ENCODE measurements at regions not wholly inside any gene's neighbourhood (a gene's known extent, or its start where the extent isn't known, plus 50 kb on each side); places are given as distances from the start of the nearest gene placed in this dataset.

DNA sequence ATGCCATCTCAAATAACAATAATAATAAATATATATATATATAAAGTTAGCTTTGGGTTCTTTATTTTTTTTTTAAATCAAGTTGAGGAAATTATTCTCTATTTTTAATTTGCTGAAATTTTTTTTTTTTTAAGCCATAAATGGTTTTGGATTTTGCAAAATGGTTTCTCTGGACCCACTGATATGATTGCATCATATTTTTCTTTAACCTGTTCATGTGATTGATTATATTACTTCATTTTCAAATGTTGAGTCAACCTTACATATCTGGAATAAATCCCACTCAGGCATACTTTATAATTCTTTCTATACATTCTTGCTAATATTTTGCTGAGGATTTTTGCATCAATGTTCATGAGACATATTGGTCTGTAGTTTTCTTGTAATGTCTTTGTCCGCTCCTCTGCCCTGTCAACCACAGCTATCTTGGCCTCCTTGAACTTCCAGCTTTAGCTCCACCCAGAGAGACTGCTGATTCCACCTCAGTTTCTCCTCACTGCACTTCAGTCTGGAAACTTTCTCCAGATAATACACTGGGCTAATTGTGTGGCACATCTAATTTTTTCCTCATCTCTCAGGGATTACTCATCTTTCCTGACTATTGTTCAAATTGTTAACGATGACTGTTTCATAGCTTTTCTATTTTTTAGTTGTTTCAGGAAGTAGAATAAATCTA lies 160.9 kb upstream of the GIMD1 start:
- H3K4me1 Mint-ChIP-seq: no peaks in the 10 kb centered on the region
- H3K27ac Mint-ChIP-seq: no peak overlapping the region

More for the DNA sequence above, 160.9 kb upstream of the GIMD1 start:
- Histone ChIP-seq H4K5ac (ENCODE audit: insufficient read length, low read depth, low read length) (no peak overlapping the region), H3K56ac (ENCODE audit: insufficient read length, low read depth, low read length) (no peak overlapping the region), H3K4me2 (ENCODE audit: insufficient read depth, insufficient read length, low read length) (no peak overlapping the region), H3K23me2 (ENCODE audit: insufficient read length, low read depth, low read length, poor library complexity, severe bottlenecking) (no peaks in the 10 kb centered on the region), H2AFZ (ENCODE audit: low read length) (no peak overlapping the region), H3K9ac (ENCODE audit: extremely low read depth, insufficient read length, low read length) (no peak overlapping the region), H3K27me3 (ENCODE audit: insufficient read depth, low read length) (no peaks in the 10 kb centered on the region), H3K79me2 (ENCODE audit: insufficient read depth, low read length) (no peaks in the 10 kb centered on the region), H2BK120ac (ENCODE audit: low read depth, low read length, poor library complexity, severe bottlenecking) (no peak overlapping the region), H3K18ac (ENCODE audit: insufficient read length, low read depth, low read length) (no peak overlapping the region), H3T11ph (ENCODE audit: low read length) (no peak overlapping the region), H3K4me1 (ENCODE audit: insufficient read depth, low read length) (no peaks in the 10 kb centered on the region), H3K9me3 (ENCODE audit: control insufficient read depth, low read depth, low read length) (no peaks in the 10 kb centered on the region), H4K91ac (ENCODE audit: insufficient read length, low read depth, low read length) (no peak overlapping the region), H2BK15ac (ENCODE audit: low read depth, low read length) (no peak overlapping the region), H3K4ac (ENCODE audit: low read depth, low read length) (no peak overlapping the region), H3K79me1 (ENCODE audit: insufficient read depth, low read depth, low read length, poor library complexity, severe bottlenecking) (no peaks in the 10 kb centered on the region), H3K14ac (ENCODE audit: insufficient read depth, low read length) (no peak overlapping the region), H2AK5ac (ENCODE audit: insufficient read length, low read length) (no peak overlapping the region), H4K8ac (replicated peaks; ENCODE audit: insufficient read length, low read depth, low read length) (no peak overlapping the region), H3K23ac (ENCODE audit: insufficient read length, low read depth, low read length) (no peak overlapping the region), H2BK20ac (ENCODE audit: low read depth, low read length, poor library complexity, severe bottlenecking) (no peak overlapping the region), H4K20me1 (ENCODE audit: control insufficient read depth, insufficient read depth, insufficient read length) (no peaks in the 10 kb centered on the region), H2BK5ac (ENCODE audit: insufficient read length, low read length) (no peak overlapping the region), H2BK12ac (ENCODE audit: insufficient read length, low read depth, low read length) (no peak overlapping the region), H3K27ac (ENCODE audit: insufficient read length, low read depth, low read length) (no peak overlapping the region)
- Mint-ChIP-seq H3K9me3 (no peaks in the 10 kb centered on the region; a peak in 1 of 5 replicates), H3K4me3 (no peak overlapping the region), H3K36me3 (ENCODE audit: insufficient read depth in 1 of 3, low read depth in 3 of 3) (peaks cover 0 to 1% (median 0%) of the 10 kb centered on the region in 3 experiments; a peak in 1 of 7 replicates), H3K27me3 (ENCODE audit: low read depth) (no peaks in the 10 kb centered on the region)
- TF ChIP-seq, protein P1, sequence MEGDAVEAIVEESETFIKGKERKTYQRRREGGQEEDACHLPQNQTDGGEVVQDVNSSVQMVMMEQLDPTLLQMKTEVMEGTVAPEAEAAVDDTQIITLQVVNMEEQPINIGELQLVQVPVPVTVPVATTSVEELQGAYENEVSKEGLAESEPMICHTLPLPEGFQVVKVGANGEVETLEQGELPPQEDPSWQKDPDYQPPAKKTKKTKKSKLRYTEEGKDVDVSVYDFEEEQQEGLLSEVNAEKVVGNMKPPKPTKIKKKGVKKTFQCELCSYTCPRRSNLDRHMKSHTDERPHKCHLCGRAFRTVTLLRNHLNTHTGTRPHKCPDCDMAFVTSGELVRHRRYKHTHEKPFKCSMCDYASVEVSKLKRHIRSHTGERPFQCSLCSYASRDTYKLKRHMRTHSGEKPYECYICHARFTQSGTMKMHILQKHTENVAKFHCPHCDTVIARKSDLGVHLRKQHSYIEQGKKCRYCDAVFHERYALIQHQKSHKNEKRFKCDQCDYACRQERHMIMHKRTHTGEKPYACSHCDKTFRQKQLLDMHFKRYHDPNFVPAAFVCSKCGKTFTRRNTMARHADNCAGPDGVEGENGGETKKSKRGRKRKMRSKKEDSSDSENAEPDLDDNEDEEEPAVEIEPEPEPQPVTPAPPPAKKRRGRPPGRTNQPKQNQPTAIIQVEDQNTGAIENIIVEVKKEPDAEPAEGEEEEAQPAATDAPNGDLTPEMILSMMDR (conservative IDR thresholded peaks at IDR 0.05): no peak
- WGBS (ENCODE audit: extremely low coverage, insufficient read length, low lambda C conversion rate): no CpG with 5 or more reads among the region's 2 CpGs
- no peak for DNase-seq

Measured in H9 (cell line).